ENCODE measurements at regions not wholly inside any gene's neighbourhood (a gene's known extent, or its start where the extent isn't known, plus 50 kb on each side); places are given as distances from the start of the nearest gene placed in this dataset.

DNA sequence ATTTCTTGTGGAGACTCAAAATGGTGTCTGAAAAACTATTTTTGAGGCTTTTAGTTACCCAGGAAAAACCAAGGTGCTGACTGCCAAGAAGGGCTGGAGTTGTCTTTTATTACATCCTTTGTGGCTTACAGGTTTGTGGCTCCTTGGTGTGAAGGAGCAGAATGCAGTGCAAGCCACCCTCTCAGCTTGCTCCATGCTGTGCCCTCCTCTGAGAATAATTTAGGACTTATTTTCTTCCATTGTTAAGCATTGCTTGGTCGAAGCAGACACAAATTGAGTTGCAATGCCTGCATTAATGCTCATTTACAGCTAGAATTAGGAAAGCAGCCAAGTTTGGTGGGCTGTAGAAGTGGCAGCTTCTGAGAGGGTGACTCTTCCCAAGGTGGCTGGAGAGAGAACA lies 272.2 kb downstream of the KIF4B start:
- ATAC-seq = no peak
- no peaks in the 10 kb centered on the region for H3K4me1 Mint-ChIP-seq (ENCODE audit: low read depth)
- no peak overlapping the region for H3K4me3 Mint-ChIP-seq
- H3K9me3 Mint-ChIP-seq = no peaks in the 10 kb centered on the region
- H3K27ac Mint-ChIP-seq = no peak overlapping the region
- TF ChIP-seq, protein P1, sequence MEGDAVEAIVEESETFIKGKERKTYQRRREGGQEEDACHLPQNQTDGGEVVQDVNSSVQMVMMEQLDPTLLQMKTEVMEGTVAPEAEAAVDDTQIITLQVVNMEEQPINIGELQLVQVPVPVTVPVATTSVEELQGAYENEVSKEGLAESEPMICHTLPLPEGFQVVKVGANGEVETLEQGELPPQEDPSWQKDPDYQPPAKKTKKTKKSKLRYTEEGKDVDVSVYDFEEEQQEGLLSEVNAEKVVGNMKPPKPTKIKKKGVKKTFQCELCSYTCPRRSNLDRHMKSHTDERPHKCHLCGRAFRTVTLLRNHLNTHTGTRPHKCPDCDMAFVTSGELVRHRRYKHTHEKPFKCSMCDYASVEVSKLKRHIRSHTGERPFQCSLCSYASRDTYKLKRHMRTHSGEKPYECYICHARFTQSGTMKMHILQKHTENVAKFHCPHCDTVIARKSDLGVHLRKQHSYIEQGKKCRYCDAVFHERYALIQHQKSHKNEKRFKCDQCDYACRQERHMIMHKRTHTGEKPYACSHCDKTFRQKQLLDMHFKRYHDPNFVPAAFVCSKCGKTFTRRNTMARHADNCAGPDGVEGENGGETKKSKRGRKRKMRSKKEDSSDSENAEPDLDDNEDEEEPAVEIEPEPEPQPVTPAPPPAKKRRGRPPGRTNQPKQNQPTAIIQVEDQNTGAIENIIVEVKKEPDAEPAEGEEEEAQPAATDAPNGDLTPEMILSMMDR (IDR thresholded peaks at IDR 0.05) = no peak
- H3K27me3 Mint-ChIP-seq = peaks cover 17% of the 10 kb centered on the region
- intact Hi-C loops (cut with micrococcal nuclease) = no loop called here
- DNase-seq = no peak
- CTCF ChIA-PET = no interaction called here
- POLR2A ChIA-PET = no interaction called here
- no peaks in the 10 kb centered on the region for H3K36me3 Mint-ChIP-seq (ENCODE audit: low read depth)

DNA sequence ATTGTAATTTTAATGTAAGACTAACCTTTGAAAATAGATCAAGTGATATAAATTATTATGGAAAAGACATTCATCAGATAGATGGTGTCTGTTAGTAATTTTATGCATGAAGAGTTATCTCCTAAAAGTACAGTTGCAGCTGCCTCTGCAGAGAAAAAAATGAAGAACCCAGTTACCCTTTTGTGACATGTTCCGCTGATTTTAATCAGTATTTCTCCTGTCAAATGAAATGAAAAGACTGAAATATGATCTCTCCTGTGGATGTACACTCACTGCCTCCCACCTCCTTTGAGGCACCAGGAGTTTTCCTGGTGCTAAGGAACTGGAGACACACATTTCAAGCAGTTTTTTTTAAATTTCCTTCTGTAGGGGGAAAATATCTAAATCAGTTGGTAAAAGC lies 277.4 kb downstream of the KIF4B start:
- no peaks in the 10 kb centered on the region for H3K4me1 Mint-ChIP-seq (ENCODE audit: low read depth)
- H3K9me3 Mint-ChIP-seq = no peaks in the 10 kb centered on the region
- intact Hi-C loops (cut with micrococcal nuclease) = no loop called here
- TF ChIP-seq, protein P1 (IDR thresholded peaks at IDR 0.05) = no peak
- no peak overlapping the region for H3K27ac Mint-ChIP-seq
- no peak overlapping the region for H3K4me3 Mint-ChIP-seq
- no peaks in the 10 kb centered on the region for H3K36me3 Mint-ChIP-seq (ENCODE audit: low read depth)
- POLR2A ChIA-PET = interaction anchor here (0.7 kb wide), 1 partner anchor 1417 kb away, joined by 3 read pairs; no protein-coding TSS in a partner anchor
- CTCF ChIA-PET = no interaction called here
- ATAC-seq (no peak), DNase-seq (no peak)
- H3K27me3 Mint-ChIP-seq = peaks cover 4% of the 10 kb centered on the region

DNA sequence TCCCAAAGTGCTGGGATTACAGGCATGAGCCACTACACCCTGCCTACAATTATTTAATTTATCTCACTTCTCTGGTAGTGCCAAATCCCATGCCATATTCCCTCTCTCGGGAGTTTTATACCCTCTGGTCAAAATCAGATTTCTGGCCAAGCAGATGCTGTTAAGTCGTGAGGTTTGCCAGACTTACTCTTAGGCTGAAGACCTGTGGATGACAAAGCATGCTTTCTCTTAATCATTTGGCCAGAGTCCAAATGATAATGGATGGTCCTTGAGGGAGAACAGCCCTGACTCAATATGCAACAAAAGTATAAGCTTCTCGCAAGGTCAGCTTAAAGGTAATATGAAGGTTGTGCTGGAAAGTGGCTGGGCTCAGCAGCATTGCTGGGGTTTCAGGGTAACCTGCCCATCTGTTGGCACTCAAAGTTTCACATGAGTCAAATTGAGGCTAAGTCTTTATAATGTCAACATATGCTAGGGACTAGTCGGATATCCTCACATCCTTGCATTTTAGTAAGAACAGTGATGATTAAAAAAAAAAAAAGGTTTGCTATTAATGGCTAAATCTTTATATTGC lies 280.1 kb downstream of the KIF4B start:
- POLR2A ChIA-PET = interaction anchor here (0.7 kb wide), 1 partner anchor 114 kb away, joined by 3 read pairs; no protein-coding TSS in a partner anchor
- ATAC-seq (no peak), DNase-seq (no peak)
- H3K4me3 Mint-ChIP-seq = no peak overlapping the region
- H3K36me3 Mint-ChIP-seq (ENCODE audit: low read depth) = no peaks in the 10 kb centered on the region
- intact Hi-C loops (cut with micrococcal nuclease) = no loop called here
- no peaks in the 10 kb centered on the region for H3K9me3 Mint-ChIP-seq
- TF ChIP-seq, protein P1 (IDR thresholded peaks at IDR 0.05) = no peak
- CTCF ChIA-PET = no interaction called here
- H3K27ac Mint-ChIP-seq = no peak overlapping the region
- H3K4me1 Mint-ChIP-seq (ENCODE audit: low read depth) = no peaks in the 10 kb centered on the region
- no peaks in the 10 kb centered on the region for H3K27me3 Mint-ChIP-seq

DNA sequence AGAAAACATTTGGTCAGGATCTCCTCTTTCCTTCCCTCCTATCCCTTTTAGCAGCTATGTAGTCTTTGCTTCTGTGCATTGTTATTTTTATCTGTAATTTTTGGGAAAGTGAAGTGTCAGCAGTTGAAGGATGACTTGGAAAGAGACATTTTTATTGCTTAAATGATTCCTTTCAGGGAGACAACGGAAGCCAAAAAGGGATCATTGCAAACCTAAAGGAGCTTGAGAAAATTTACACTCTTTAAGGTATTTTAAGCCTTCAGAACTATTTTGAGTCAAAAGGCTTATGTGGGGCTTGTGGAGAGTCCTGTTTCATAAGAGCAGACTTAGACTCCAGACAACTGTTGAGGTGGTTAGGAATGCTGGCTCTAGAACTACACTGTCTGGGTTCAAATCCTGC lies 281.6 kb downstream of the KIF4B start:
- Mint-ChIP-seq H3K4me3 (no peak overlapping the region), H3K9me3 (no peaks in the 10 kb centered on the region), H3K36me3 (ENCODE audit: low read depth) (no peaks in the 10 kb centered on the region), H3K4me1 (ENCODE audit: low read depth) (no peaks in the 10 kb centered on the region), H3K27me3 (no peaks in the 10 kb centered on the region), H3K27ac (no peak overlapping the region)
- TF ChIP-seq, protein P1 (IDR thresholded peaks at IDR 0.05) = no peak
- no peak for ATAC-seq
- no peak for DNase-seq
- POLR2A ChIA-PET = no interaction called here
- intact Hi-C loops (cut with micrococcal nuclease) = no loop called here
- CTCF ChIA-PET = no interaction called here

DNA sequence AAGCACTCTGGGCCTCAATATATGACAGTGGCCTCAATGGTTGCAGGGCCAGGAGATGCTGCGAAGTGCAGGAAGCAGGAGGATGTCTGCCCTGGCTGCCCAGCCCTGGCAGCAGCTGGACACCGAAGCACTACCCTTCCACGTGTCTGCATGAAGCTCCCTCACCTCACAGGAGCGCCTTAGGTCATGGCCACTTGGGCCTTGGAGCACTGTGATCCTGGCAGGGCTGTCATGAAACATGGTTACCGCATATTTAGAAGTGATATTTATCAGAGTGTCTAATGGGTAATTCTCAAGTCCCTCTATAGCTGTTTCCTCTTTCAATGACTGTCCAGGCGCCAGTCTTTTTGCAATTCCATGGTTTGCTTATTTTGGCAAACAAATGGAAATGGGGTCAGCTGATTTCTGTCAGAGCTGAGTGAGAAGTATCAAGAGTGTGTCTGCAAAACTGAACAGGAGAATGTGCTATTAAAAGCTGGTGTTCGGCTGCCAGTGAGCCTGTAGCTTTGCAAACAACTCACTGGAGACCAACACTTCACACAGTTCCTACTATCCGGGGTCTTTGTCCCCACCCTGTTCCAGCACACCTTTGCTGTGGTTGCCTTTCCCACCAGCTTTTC lies 285.9 kb downstream of the KIF4B start:
- Mint-ChIP-seq H3K4me3 (no peak overlapping the region), H3K27ac (no peak overlapping the region), H3K36me3 (ENCODE audit: low read depth) (no peaks in the 10 kb centered on the region), H3K9me3 (no peaks in the 10 kb centered on the region), H3K27me3 (no peaks in the 10 kb centered on the region), H3K4me1 (ENCODE audit: low read depth) (no peaks in the 10 kb centered on the region)
- ChIA-PET POLR2A (no interaction called here), CTCF (no interaction called here)
- TF ChIP-seq, protein P1 (IDR thresholded peaks at IDR 0.05) = no peak
- DNase-seq (no peak), ATAC-seq (no peak)
- intact Hi-C loops (cut with micrococcal nuclease) = no loop called here

All from activated CD8-positive, alpha-beta T cell treated with anti-CD3 and anti-CD28 coated beads for 36 hours (primary cell).